K562 (cell line): ENCODE measurements at regions not wholly inside any gene's neighbourhood (a gene's known extent, or its start where the extent isn't known, plus 50 kb on each side); places are given as distances from the start of the nearest gene placed in this dataset.

ENCODE experiments used
- ATAC-seq: fragments of 200-7000 bp; cut with Tn5 transposase; 3 replicates; pipeline ENCODE4 v1.9.1; 2020; ENCODE audit warnings: moderate library complexity
- BruUV-seq: library from RNA; stranded (reverse); fragments of 400-500 nt; replicated peaks from 2 replicates; lab custom pipeline; 2021; lab: Mats Ljungman, UMichigan
- CTCF ChIA-PET: fragments of 300-600 bp; formaldehyde crosslinking; extraction: SDS; loops from one replicate; lab custom pipeline; 2021; ENCODE audit warnings: low intra/inter-chr PET ratio; lab: Yijun Ruan, JAX
- POLR2A ChIA-PET: fragments of 300-600, 350-650 bp; sonication (Branson Sonifier 250); formaldehyde crosslinking; extraction: SDS; loops from one replicate; lab custom pipeline; 2021; ENCODE audit warnings: antibody characterized with exemption, inconsistent platforms; lab: Yijun Ruan, JAX
- DNase-seq, 4 experiments: peaks; one replicate each; pipeline versions ENCODE4 v3.0.0 to v3.0.0-alpha.2; 2011 to 2018; ENCODE audit warnings: low spot score in 3 of 4, mixed read lengths in 3 of 4; ENCODE audit errors: extremely low read depth in 1 of 4
- FAIRE-seq: peaks from 2 replicates; lab custom pipeline; 2011; peaks lifted over from hg19 to GRCh38; lab: Jason Lieb, UNC
- H2AFZ ChIP-seq: 2 replicates; pipeline ENCODE4 v1.6.0; 2011; ENCODE audit warnings: low read depth, low read length, control low read depth, inconsistent platforms
- H3K27ac ChIP-seq: fragments of 200-600 bp; 3 replicates; pipeline ENCODE4 v1.8.0; 2011; ENCODE audit warnings: low read depth, mild to moderate bottlenecking, control low read depth, inconsistent platforms, low read length, moderate library complexity, mixed read lengths; ENCODE audit errors: extremely low read depth
- H3K27me3 ChIP-seq, 2 experiments: fragments of 300-600 bp in 1 of 2; 2 replicates in 1 of 2; 3 replicates in 1 of 2; pipeline versions ENCODE4 v1.6.0 to v1.8.0; 2011; ENCODE audit warnings: inconsistent platforms in 2 of 2, low read length in 2 of 2, mild to moderate bottlenecking in 1 of 2, mixed read lengths in 1 of 2, moderate library complexity in 1 of 2; ENCODE audit not compliant: control insufficient read depth in 2 of 2, insufficient read depth in 2 of 2
- H3K36me3 ChIP-seq: fragments of 300-600 bp; 3 replicates; pipeline ENCODE4 v1.8.0; 2011; ENCODE audit warnings: mild to moderate bottlenecking, low read length, inconsistent platforms; ENCODE audit not compliant: control insufficient read depth, insufficient read depth
- H3K4me1 ChIP-seq, 2 experiments: fragments of 200-600 bp in 1 of 2; replicated peaks in 1 of 2; 2 replicates in 1 of 2; 3 replicates in 1 of 2; pipeline versions ENCODE4 v1.5.1 to v1.8.0; 2011; ENCODE audit warnings: inconsistent platforms in 2 of 2, low read length in 2 of 2, mild to moderate bottlenecking in 1 of 2, mixed read lengths in 1 of 2, moderate library complexity in 1 of 2; ENCODE audit not compliant: control insufficient read depth in 2 of 2, insufficient read depth in 2 of 2
- H3K4me2 ChIP-seq: 2 replicates; pipeline ENCODE4 v1.6.1; 2011; ENCODE audit warnings: low read length, control low read depth, inconsistent platforms, mixed read lengths; ENCODE audit not compliant: insufficient read depth
- H3K4me3 ChIP-seq: fragments of 200-600 bp; sonication (generic), shearing (Covaris generic); 2 replicates; pipeline ENCODE4 v1.5.1; 2016; ENCODE audit warnings: control low read depth, inconsistent platforms
- H3K79me2 ChIP-seq: fragments of 200-600 bp; 3 replicates; pipeline ENCODE4 v1.8.0; 2011; ENCODE audit warnings: low read length, inconsistent platforms; ENCODE audit not compliant: control insufficient read depth, insufficient read depth
- H3K9ac ChIP-seq, 2 experiments: 2 replicates each; pipeline versions ENCODE4 v1.6.0 to v1.6.1; 2011; ENCODE audit warnings: low read depth in 2 of 2, low read length in 2 of 2, control low read depth in 1 of 2, inconsistent platforms in 1 of 2, mild to moderate bottlenecking in 1 of 2, mixed read lengths in 1 of 2; ENCODE audit not compliant: insufficient read depth in 1 of 2
- H3K9me1 ChIP-seq: one replicate; pipeline ENCODE4 v1.6.0; 2011; ENCODE audit warnings: inconsistent platforms, mild to moderate bottlenecking, low read length, moderate library complexity; ENCODE audit not compliant: control insufficient read depth, insufficient read depth
- H3K9me3 ChIP-seq: replicated peaks from 2 replicates; pipeline ENCODE4 v1.5.1; 2011; ENCODE audit warnings: low read depth, low read length, inconsistent platforms; ENCODE audit not compliant: control insufficient read depth, insufficient read depth
- H4K20me1 ChIP-seq: replicated peaks from 2 replicates; pipeline ENCODE4 v1.6.1; 2011; ENCODE audit warnings: low read length, inconsistent platforms, mixed read lengths; ENCODE audit not compliant: control insufficient read depth, insufficient read depth
- CBX5 ChIP-seq: IDR thresholded peaks from 2 replicates; pipeline ENCODE4 v1.6.1; 2014; ENCODE audit warnings: low read depth, borderline replicate concordance
- CEBPB ChIP-seq: fragments of 450-650 bp; IDR thresholded peaks from 2 replicates; pipeline ENCODE4 v1.6.1; 2016; ENCODE audit warnings: missing genetic modification characterization, missing compliant biosample characterization
- ELF2 ChIP-seq: fragments of 250-450 bp; sonication (Bioruptor Pico); IDR thresholded peaks from 2 replicates; pipeline ENCODE4 v1.5.0; 2021; ENCODE audit warnings: mild to moderate bottlenecking
- ELK1 ChIP-seq: sonication (generic); formaldehyde crosslinking; IDR thresholded peaks from 2 replicates; pipeline ENCODE4 v1.8.1; 2022; ENCODE audit warnings: missing genetic modification reagents
- GATAD2B ChIP-seq: fragments of 450-650 bp; IDR thresholded peaks from 2 replicates; pipeline ENCODE4 v1.6.1; 2017; ENCODE audit warnings: mild to moderate bottlenecking, borderline replicate concordance
- ILK ChIP-seq: fragments of 450-650 bp; IDR thresholded peaks from 2 replicates; pipeline ENCODE4 v1.6.1; 2016; ENCODE audit warnings: missing genetic modification characterization, low read depth, mild to moderate bottlenecking, missing compliant biosample characterization, moderate library complexity, borderline replicate concordance
- MIER1 ChIP-seq: fragments of 450-650 bp; IDR thresholded peaks from 2 replicates; pipeline ENCODE4 v1.6.1; 2016; ENCODE audit warnings: antibody characterized with exemption, mild to moderate bottlenecking, low read depth
- MTA2 ChIP-seq: fragments of 450-650 bp; IDR thresholded peaks from 2 replicates; pipeline ENCODE4 v1.6.1; 2016; ENCODE audit warnings: low read depth
- TEAD2 ChIP-seq: fragments of 450-650 bp; IDR thresholded peaks from 2 replicates; pipeline ENCODE4 v1.6.1; 2016; ENCODE audit warnings: missing genetic modification characterization, control low read depth, missing compliant biosample characterization
- TFAM ChIP-seq: fragments of 250-450 bp; sonication (Bioruptor Pico); conservative IDR thresholded peaks from 2 replicates; pipeline ENCODE4 v1.5.0; 2021; ENCODE audit warnings: mild to moderate bottlenecking, moderate library complexity
- WGBS: fragments of 100-300 bp; shearing (Covaris generic); methylation state at CpG from one replicate; pipeline ENCODE4 v1.1.6; 2016; ENCODE audit warnings: low coverage, mixed read lengths; ENCODE audit not compliant: insufficient coverage; ENCODE audit errors: missing lambda C conversion rate; 5-methylcytosine and 5-hydroxymethylcytosine counted together
- in situ Hi-C: fragments of 300-500 bp; cut with MboI; formaldehyde crosslinking; loops from 4 replicates; pipeline ENCODE4 v1.15.0; 2018; ENCODE audit warnings: inconsistent platforms, mixed read lengths
- intact Hi-C: fragments of 100-400 bp; cut with micrococcal nuclease; formaldehyde crosslinking; loops from 2 replicates; pipeline ENCODE4 v1.14.2; 2022

GRCh38 chr5:30034870-30035269, 1158.6 kb upstream of the CDH6 start:
- BruUV-seq, result no TSS peak
- in situ Hi-C loops (no loop called here), intact Hi-C loops (no loop called here)
- no peak overlapping the region for H2AFZ ChIP-seq
- no peaks in the 10 kb centered on the region for H3K9me1 ChIP-seq
- ATAC-seq (no peak), FAIRE-seq (no peak), DNase-seq (no peak)
- no peaks in the 10 kb centered on the region for H3K4me1 ChIP-seq
- TF ChIP-seq MTA2 (no peak), ELK1 (CRISPR knock-in tag) (no peak), ELF2 (no peak), CEBPB (no peak), TFAM (CRISPR knock-in tag) (no peak), CBX5 (no peak), ILK (tag) (no peak), MIER1 (no peak), GATAD2B (no peak), TEAD2 (tag) (no peak)
- no peaks in the 10 kb centered on the region for H3K27me3 ChIP-seq
- no peak overlapping the region for H3K4me2 ChIP-seq
- no peaks in the 10 kb centered on the region for H4K20me1 ChIP-seq
- ChIA-PET POLR2A (no interaction called here), CTCF (no interaction called here)
- H3K4me3 ChIP-seq, result no peak overlapping the region
- no peaks in the 10 kb centered on the region for H3K79me2 ChIP-seq
- WGBS, result 8% methylated on average over 2 of the region's 2 CpGs
- H3K36me3 ChIP-seq, result no peaks in the 10 kb centered on the region
- H3K9me3 ChIP-seq, result no peaks in the 10 kb centered on the region; the same call in 1 of the 2 replicates
- H3K27ac ChIP-seq, result no peak overlapping the region
- no peak overlapping the region for H3K9ac ChIP-seq
